B cell (primary cell): ENCODE measurements at regions not wholly inside any gene's neighbourhood (a gene's known extent, or its start where the extent isn't known, plus 50 kb on each side); places are given as distances from the start of the nearest gene placed in this dataset.

Experiments
- EZH2 ChIP-seq: IDR thresholded peaks from 2 replicates; pipeline ENCODE4 v1.6.1; 2012; ENCODE audit warnings: borderline replicate concordance, low read depth, mild to moderate bottlenecking, moderate library complexity, low read length; ENCODE audit not compliant: insufficient read depth, poor library complexity, severe bottlenecking
- TF ChIP-seq, protein P1 (sequence below): fragments of 200-600 bp; IDR thresholded peaks from one replicate; pipeline ENCODE4 v1.8.0; 2022; ENCODE audit warnings: antibody characterized with exemption, mild to moderate bottlenecking

DNA sequence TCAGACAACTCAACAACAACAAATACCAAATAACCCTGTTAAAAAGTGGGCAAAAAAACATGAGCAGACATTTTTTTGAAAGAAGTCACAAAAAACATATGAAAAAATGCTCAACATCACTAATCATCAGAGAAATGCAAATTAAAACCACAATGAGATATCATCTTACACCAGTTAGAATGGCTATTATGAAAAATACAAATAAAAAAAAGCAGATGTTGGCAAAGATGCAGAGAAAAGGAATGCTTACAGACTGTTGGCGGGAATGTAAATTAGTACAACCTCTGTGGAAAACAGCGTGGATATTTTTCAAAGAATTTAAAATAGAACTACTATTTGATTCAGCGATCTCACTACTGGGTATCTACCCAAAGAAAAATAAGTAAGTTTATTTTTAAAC, 114.0 kb downstream of the SLC38A4 start:
- TF ChIP-seq, protein P1, sequence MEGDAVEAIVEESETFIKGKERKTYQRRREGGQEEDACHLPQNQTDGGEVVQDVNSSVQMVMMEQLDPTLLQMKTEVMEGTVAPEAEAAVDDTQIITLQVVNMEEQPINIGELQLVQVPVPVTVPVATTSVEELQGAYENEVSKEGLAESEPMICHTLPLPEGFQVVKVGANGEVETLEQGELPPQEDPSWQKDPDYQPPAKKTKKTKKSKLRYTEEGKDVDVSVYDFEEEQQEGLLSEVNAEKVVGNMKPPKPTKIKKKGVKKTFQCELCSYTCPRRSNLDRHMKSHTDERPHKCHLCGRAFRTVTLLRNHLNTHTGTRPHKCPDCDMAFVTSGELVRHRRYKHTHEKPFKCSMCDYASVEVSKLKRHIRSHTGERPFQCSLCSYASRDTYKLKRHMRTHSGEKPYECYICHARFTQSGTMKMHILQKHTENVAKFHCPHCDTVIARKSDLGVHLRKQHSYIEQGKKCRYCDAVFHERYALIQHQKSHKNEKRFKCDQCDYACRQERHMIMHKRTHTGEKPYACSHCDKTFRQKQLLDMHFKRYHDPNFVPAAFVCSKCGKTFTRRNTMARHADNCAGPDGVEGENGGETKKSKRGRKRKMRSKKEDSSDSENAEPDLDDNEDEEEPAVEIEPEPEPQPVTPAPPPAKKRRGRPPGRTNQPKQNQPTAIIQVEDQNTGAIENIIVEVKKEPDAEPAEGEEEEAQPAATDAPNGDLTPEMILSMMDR: no peak
- TF ChIP-seq EZH2: no peak
